HG03469 (cell line): ENCODE measurements at regions not wholly inside any gene's neighbourhood (a gene's known extent, or its start where the extent isn't known, plus 50 kb on each side); places are given as distances from the start of the nearest gene placed in this dataset.

Experiments used
- ATAC-seq: cut with Tn5 transposase; IDR thresholded peaks from one replicate; pipeline ENCODE4 v1.9.1; 2021; ENCODE audit warnings: mild to moderate bottlenecking, moderate library complexity, moderate number of reproducible peaks; ENCODE audit not compliant: unreplicated experiment

- ATAC-seq, result no peak
Observed at GRCh38 chr13:90084684-90085290, 1262.7 kb upstream of the MIR17HG start.

- no peak for ATAC-seq
Observed at GRCh38 chr13:90089051-90089450, 1258.4 kb upstream of the MIR17HG start.

GRCh38 chr13:90091611-90092010, 1255.9 kb upstream of the MIR17HG start:
- no peak for ATAC-seq

- no peak for ATAC-seq
Observed at GRCh38 chr13:90094357-90094756, 1253.1 kb upstream of the MIR17HG start.

- no peak for ATAC-seq
Observed at GRCh38 chr13:90098577-90098976, 1248.9 kb upstream of the MIR17HG start.

GRCh38 chr13:90099847-90100246, 1247.6 kb upstream of the MIR17HG start:
- ATAC-seq, result no peak

GRCh38 chr13:90103099-90103784, 1244.2 kb upstream of the MIR17HG start:
- no peak for ATAC-seq

- ATAC-seq, result no peak
Observed at GRCh38 chr13:90104764-90105163, 1242.7 kb upstream of the MIR17HG start.

GRCh38 chr13:90105276-90105675, 1242.2 kb upstream of the MIR17HG start:
- ATAC-seq, result no peak

- no peak for ATAC-seq
Observed at GRCh38 chr13:90105849-90106496, 1241.5 kb upstream of the MIR17HG start.

- ATAC-seq, result no peak
Observed at GRCh38 chr13:90107661-90108060, 1239.8 kb upstream of the MIR17HG start.

- ATAC-seq, result no peak
Observed at GRCh38 chr13:90108547-90108946, 1238.9 kb upstream of the MIR17HG start.

GRCh38 chr13:90116121-90116520, 1231.4 kb upstream of the MIR17HG start:
- ATAC-seq, result no peak

- ATAC-seq, result no peak
Observed at GRCh38 chr13:90118467-90119071, 1228.9 kb upstream of the MIR17HG start.

- ATAC-seq, result no peak
Observed at GRCh38 chr13:90120026-90120425, 1227.5 kb upstream of the MIR17HG start.

GRCh38 chr13:90121784-90122183, 1225.7 kb upstream of the MIR17HG start:
- ATAC-seq, result no peak

- ATAC-seq, result no peak
Observed at GRCh38 chr13:90122531-90122930, 1225.0 kb upstream of the MIR17HG start.

GRCh38 chr13:90135558-90135957, 1211.9 kb upstream of the MIR17HG start:
- ATAC-seq, result no peak

- no peak for ATAC-seq
Observed at GRCh38 chr13:90142251-90142650, 1205.2 kb upstream of the MIR17HG start.

GRCh38 chr13:90154311-90154960, 1193.1 kb upstream of the MIR17HG start:
- ATAC-seq, result no peak

GRCh38 chr13:90156390-90156789, 1191.1 kb upstream of the MIR17HG start:
- ATAC-seq, result no peak
